ENCODE measurements at regions not wholly inside any gene's neighbourhood (a gene's known extent, or its start where the extent isn't known, plus 50 kb on each side); places are given as distances from the start of the nearest gene placed in this dataset.

DNA sequence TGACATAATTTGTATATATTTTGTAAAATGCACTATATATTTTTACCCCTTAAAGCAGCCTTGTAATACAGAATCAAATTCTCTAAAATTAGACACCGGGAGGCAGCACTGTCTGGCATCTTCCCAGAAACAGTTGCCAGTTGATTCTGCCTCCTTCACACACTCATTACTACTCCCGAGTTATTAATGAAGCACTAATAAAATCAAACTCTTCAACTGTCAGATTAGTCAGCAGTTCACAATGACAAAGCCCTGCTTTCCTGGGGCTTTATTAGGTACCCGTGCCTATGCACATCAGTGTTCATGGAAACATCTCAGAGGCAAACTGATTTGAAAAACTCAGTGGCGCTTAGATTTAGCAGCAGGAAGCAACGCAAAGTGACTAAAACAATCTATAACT, 103.5 kb upstream of the VEGFC start:
- TF ChIP-seq, protein P1, sequence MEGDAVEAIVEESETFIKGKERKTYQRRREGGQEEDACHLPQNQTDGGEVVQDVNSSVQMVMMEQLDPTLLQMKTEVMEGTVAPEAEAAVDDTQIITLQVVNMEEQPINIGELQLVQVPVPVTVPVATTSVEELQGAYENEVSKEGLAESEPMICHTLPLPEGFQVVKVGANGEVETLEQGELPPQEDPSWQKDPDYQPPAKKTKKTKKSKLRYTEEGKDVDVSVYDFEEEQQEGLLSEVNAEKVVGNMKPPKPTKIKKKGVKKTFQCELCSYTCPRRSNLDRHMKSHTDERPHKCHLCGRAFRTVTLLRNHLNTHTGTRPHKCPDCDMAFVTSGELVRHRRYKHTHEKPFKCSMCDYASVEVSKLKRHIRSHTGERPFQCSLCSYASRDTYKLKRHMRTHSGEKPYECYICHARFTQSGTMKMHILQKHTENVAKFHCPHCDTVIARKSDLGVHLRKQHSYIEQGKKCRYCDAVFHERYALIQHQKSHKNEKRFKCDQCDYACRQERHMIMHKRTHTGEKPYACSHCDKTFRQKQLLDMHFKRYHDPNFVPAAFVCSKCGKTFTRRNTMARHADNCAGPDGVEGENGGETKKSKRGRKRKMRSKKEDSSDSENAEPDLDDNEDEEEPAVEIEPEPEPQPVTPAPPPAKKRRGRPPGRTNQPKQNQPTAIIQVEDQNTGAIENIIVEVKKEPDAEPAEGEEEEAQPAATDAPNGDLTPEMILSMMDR (IDR thresholded peaks at IDR 0.05): no peak
- TF ChIP-seq ZFX (IDR thresholded peaks at IDR 0.05; ENCODE audit: borderline replicate concordance): no peak
